T-helper 2 cell treated with Interferon-gamma antibody and Interleukin-4, amounts not matched to agents 100 ng/mL and 5 ng/mL, for 36 hours (primary cell): ENCODE measurements at regions not wholly inside any gene's neighbourhood (a gene's known extent, or its start where the extent isn't known, plus 50 kb on each side); places are given as distances from the start of the nearest gene placed in this dataset.
"Not testable (repeated sequence)": the region's sequence is repeated elsewhere in the genome, so short reads cannot be mapped to it uniquely, and the experiment has no call there.

ENCODE experiments used
- intact Hi-C: fragments of 100-400 bp; cut with micrococcal nuclease; formaldehyde crosslinking; loops from one replicate; pipeline ENCODE4 v1.15.1; 2023

GRCh38 chr1:38758820-38759219 lies 100.8 kb downstream of the RRAGC start:
- intact Hi-C loops = no loop called here

GRCh38 chr1:38746941-38747600 lies 112.5 kb downstream of the RRAGC start:
- intact Hi-C loops = no loop called here

- intact Hi-C loops = no loop called here
These were observed 113.1 kb downstream of the RRAGC start for GRCh38 chr1:38746402-38746935.

GRCh38 chr1:38745476-38746401 lies 113.8 kb downstream of the RRAGC start:
- intact Hi-C loops = no loop called here

- intact Hi-C loops = no loop called here
These were observed 114.9 kb downstream of the RRAGC start for GRCh38 chr1:38744452-38745350.

- intact Hi-C loops = no loop called here
These were observed 116.4 kb downstream of the RRAGC start for GRCh38 chr1:38743184-38743583.

GRCh38 chr1:38741341-38741740 lies 118.2 kb downstream of the RRAGC start:
- intact Hi-C loops = no loop called here

- intact Hi-C loops = no loop called here
These were observed 119.1 kb downstream of the RRAGC start for GRCh38 chr1:38740487-38740886.

GRCh38 chr1:38738207-38738606 lies 121.4 kb downstream of the RRAGC start:
- intact Hi-C loops = no loop called here

DNA sequence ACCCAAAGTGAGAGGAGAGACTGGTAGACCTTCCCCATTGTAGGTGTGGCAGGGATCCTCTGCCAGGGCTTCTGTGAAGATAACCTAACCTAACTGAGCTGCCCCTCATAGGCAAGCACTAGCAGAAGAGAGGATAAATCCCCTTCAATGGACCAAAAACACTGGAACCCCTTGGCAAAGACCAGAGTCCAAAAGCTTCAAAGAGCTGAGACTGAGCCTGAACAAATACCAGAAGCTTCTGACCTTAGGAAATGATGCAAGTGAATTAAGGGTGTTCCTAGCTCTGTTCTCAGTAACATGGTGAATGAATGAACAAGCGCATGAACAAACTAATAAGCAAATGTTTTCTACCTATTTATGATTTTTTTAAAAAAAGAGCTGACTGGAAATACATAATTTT lies 123.2 kb downstream of the RRAGC start:
- intact Hi-C loops = no loop called here

DNA sequence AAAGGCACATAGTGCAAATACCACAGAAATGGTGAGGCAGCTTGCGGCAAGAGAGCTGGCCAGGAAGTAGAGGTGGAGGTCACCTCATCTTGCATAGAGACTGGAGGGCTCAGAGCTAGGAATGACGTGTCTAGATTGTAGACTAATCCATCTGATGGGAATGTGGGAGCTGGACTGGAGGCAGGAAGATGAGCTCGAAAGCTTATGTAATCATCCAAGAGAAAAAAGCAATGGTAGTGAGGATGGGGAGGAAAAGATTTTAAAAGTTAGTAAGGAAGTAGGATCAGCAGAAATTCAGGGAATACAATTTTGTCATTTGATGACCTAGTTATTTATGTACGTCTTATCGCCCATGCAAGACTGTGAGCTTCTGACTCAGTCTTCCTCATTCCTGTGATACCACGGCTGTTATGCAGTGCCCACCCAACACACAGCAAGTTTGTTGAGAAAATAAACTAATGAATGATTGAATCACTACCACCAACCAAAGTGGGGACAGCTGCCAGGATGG lies 123.9 kb downstream of the RRAGC start:
- intact Hi-C loops = no loop called here

DNA sequence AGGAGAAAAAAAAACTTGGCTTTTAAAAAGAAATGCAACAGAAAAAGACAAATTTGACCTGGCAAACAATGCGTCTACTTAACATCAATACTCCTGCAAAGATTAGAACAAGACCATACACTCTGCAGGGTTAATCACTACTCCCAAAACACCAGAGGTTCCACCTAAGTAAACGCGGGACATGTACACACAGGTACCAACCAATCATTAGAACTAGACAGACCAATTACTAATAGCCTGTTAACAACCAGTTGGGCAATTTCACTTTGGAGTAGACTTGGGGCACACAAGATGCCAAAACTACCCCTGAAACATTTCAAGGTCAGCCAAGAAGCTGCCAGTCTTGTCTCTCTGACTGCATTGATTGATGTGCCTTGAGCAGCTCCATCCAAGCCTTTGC lies 125.8 kb downstream of the RRAGC start:
- intact Hi-C loops = no loop called here

DNA sequence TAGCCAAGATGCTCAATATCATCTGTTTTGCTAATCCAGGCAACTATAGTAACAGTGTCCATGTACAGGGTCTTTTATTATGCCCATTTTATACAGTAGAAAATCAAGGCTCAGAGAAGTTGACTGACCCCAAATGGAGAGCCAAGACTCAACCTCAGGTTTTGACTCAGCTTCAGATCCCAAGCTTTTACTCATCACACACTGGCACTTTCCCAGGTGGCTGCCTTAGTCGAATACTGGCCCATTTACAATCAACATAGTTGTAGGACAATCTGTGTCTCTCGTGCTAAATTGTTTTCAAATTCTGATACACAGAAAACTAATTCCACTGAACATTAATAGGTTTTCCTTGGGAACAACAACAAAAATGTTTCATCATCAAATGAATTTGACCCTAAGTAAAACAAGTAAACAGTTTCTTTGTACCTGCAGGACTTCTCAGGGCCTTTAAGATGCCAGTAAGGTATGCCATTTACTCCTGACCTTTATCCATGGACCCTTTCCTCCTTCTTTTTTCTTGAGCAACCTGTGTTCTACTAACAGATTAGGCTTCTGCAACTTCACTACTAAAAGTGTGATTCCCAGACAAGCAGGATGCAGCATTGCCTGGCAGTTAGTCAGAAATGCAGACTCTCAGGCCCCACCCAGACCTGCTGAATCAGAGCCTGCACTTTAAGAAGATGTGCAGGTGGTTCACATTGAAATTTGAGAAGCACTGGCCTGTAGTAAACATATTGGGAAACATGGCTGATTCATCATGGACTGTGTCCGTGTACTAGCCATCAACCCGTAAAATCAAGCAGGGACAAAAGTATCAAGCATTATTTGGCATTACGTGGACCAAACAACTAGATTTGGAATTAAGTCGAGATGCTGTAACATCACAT lies 128.8 kb downstream of the RRAGC start:
- intact Hi-C loops = no loop called here

- intact Hi-C loops = no loop called here
These were observed 131.0 kb downstream of the RRAGC start for GRCh38 chr1:38728585-38728908.

- intact Hi-C loops = no loop called here
These were observed 131.6 kb downstream of the RRAGC start for GRCh38 chr1:38727684-38728584.

DNA sequence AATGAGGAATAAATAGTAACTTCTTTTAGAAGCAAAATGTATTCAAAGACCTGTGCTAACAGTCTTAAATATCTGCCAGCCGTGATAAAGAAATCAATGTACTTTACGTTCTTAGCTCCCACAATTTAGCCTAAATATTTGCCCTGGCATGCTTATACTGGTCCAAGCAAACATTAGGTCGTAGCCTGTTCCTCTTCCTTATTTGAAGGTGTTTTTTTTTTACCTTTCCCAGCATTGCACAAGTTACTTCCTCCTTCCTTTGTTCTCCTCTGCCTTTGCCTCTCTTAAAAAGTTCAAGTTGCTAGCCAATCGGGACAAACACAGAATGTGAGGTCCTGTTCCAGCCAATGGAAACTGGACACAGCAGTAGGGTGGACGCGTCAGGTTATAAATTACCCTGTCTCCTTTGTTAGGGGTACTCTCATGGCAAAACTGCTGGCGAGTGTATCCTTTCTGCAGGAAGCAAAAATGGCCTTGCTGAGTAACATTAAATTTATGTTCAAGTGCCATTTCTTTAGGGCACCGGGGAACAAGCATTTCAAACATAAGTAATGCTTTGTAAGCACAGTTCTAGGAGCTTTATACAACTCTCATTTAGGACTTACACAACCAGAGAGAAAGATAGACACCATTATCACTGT lies 134.1 kb downstream of the RRAGC start:
- intact Hi-C loops = not testable (repeated sequence)

DNA sequence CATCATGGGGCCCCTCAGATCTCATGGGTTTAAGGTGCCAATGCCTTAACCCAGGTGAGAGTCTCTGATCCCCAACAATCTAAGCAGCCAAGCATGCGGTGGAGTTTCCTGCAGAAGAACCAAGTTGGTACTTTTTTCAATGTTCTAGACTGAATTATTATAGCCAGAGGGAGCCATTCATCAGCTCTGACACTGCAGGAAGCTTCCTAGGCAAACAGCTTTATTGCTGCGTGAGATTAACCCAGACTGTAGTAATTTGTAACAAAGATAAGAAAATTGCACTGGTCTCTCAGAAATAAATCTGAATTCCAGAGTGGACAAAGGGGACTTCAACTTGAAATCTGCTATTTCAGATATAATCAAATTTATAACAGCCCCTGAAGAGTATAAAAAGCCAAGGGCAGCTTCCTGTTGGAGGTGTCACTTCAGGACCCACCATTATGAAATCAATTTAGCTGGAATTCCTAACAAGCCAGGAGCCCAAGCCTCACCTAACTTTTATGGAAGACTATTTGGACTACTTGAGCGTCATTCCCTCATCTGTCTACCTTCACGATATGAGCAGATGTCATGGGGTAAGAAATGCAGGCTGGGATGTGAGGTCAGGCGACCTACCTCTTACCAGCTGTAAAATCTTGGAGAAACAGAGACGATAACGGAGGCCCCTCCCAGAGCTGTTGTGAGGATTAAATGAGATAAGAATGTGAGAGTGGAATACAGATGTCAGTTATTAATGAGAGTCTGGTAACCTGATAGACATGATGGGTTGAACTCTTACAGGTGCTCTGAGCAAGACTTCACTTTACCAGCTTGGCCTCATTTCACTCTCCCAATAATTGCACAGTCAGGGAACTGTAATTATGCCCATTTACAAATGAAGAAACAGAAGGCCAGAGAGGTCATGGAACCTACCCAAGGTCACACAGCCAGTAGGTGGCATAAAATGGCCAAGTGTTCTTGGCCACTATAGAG lies 135.1 kb downstream of the RRAGC start:
- intact Hi-C loops = no loop called here

DNA sequence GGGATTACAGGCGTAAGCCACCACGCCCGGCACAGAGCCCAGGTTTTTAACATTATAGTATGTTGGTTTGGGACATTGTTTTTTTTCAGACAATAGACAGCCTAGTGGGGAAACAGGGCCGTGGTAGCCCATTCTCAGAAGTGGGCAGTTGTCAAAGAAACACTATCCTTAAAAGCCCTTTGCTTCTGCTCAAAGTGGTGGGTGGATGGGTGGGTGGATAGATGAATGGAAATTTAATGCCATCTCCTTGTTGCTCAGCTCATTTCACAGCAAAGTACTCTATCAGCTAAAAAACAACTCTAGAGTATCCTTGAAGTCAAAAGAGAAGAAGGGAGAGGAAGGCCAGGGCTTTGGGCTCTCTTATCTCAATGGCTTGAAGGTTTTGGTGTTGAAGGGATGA lies 137.8 kb downstream of the RRAGC start:
- intact Hi-C loops = no loop called here
